ENCODE measurements at regions not wholly inside any gene's neighbourhood (a gene's known extent, or its start where the extent isn't known, plus 50 kb on each side); places are given as distances from the start of the nearest gene placed in this dataset.
"Not testable (repeated sequence)": the region's sequence is repeated elsewhere in the genome, so short reads cannot be mapped to it uniquely, and the experiment has no call there.

GRCh38 chr4:72942565-72942964 lies 127.0 kb downstream of the COX18 start:
- no peak for DNase-seq (ENCODE audit: low read depth)

- DNase-seq (ENCODE audit: low read depth) = no peak
Observed at GRCh38 chr4:72938516-72938915, 131.0 kb downstream of the COX18 start.

GRCh38 chr4:72935462-72935861 lies 134.1 kb downstream of the COX18 start:
- no peak for DNase-seq (ENCODE audit: low read depth)

GRCh38 chr4:72933029-72933428 lies 136.5 kb downstream of the COX18 start:
- DNase-seq (ENCODE audit: low read depth) = no peak

GRCh38 chr4:72931346-72931745 lies 138.2 kb downstream of the COX18 start:
- no peak for DNase-seq (ENCODE audit: low read depth)

GRCh38 chr4:72929596-72930274 lies 139.8 kb downstream of the COX18 start:
- not testable (repeated sequence) for DNase-seq (ENCODE audit: low read depth)

- DNase-seq (ENCODE audit: low read depth) = no peak
Observed at GRCh38 chr4:72924814-72925213, 144.7 kb downstream of the COX18 start.

GRCh38 chr4:72919937-72920336 lies 149.6 kb downstream of the COX18 start:
- DNase-seq (ENCODE audit: low read depth) = no peak

GRCh38 chr4:72919464-72919863 lies 150.1 kb downstream of the COX18 start:
- no peak for DNase-seq (ENCODE audit: low read depth)

- DNase-seq (ENCODE audit: low read depth) = no peak
Observed at GRCh38 chr4:72918362-72918761, 151.2 kb downstream of the COX18 start.

- no peak for DNase-seq (ENCODE audit: low read depth)
Observed at GRCh38 chr4:72911316-72911715, 158.2 kb downstream of the COX18 start.

- DNase-seq (ENCODE audit: low read depth) = no peak
Observed at GRCh38 chr4:72909461-72909860, 160.1 kb downstream of the COX18 start.

GRCh38 chr4:72902354-72902753 lies 167.2 kb downstream of the COX18 start:
- no peak for DNase-seq (ENCODE audit: low read depth)

GRCh38 chr4:72901553-72901952 lies 168.0 kb downstream of the COX18 start:
- DNase-seq (ENCODE audit: low read depth) = no peak

GRCh38 chr4:72900952-72901351 lies 168.6 kb downstream of the COX18 start:
- DNase-seq (ENCODE audit: low read depth) = no peak

GRCh38 chr4:72899621-72900020 lies 169.9 kb downstream of the COX18 start:
- DNase-seq (ENCODE audit: low read depth) = no peak

GRCh38 chr4:72899214-72899613 lies 170.3 kb downstream of the COX18 start:
- DNase-seq (ENCODE audit: low read depth) = no peak

- no peak for DNase-seq (ENCODE audit: low read depth)
Observed at GRCh38 chr4:72896515-72896914, 173.0 kb downstream of the COX18 start.

GRCh38 chr4:72895408-72895807 lies 174.1 kb downstream of the COX18 start:
- DNase-seq (ENCODE audit: low read depth) = no peak

GRCh38 chr4:72893354-72894066 lies 176.0 kb downstream of the COX18 start:
- no peak for DNase-seq (ENCODE audit: low read depth)

- no peak for DNase-seq (ENCODE audit: low read depth)
Observed at GRCh38 chr4:72888331-72888730, 181.2 kb downstream of the COX18 start.

- no peak for DNase-seq (ENCODE audit: low read depth)
Observed at GRCh38 chr4:72887152-72887551, 182.4 kb downstream of the COX18 start.

- DNase-seq (ENCODE audit: low read depth) = no peak
Observed at GRCh38 chr4:72886602-72887001, 182.9 kb downstream of the COX18 start.

- DNase-seq (ENCODE audit: low read depth) = not testable (repeated sequence)
Observed at GRCh38 chr4:72884225-72884624, 185.3 kb downstream of the COX18 start.

Data from Daoy (cell line).